CD4-positive, alpha-beta T cell (primary cell): ENCODE measurements at regions not wholly inside any gene's neighbourhood (a gene's known extent, or its start where the extent isn't known, plus 50 kb on each side); places are given as distances from the start of the nearest gene placed in this dataset.

Source experiments
- ATAC-seq: fragments of 200-7000 bp; cut with Tn5 transposase; one replicate; pipeline ENCODE4 v1.10.0; 2022; ENCODE audit warnings: mild to moderate bottlenecking; ENCODE audit not compliant: poor library complexity
- CTCF ChIA-PET: fragments of 350-600 bp; sonication (Branson Sonifier 250); formaldehyde crosslinking; loops from one replicate; lab custom pipeline; 2021; ENCODE audit warnings: antibody characterized with exemption, inconsistent platforms; lab: Charles Lee
- POLR2A ChIA-PET: fragments of 350-600 bp; sonication (Branson Sonifier 250); formaldehyde crosslinking; loops from one replicate; lab custom pipeline; 2021; ENCODE audit warnings: antibody characterized with exemption, inconsistent platforms; lab: Charles Lee
- DNase-seq, 14 experiments: peaks; one replicate each; pipeline ENCODE4 v3.0.0-alpha.2; 2013 to 2020; ENCODE audit warnings: mixed read lengths in 2 of 14
- H3K27ac ChIP-seq, 2 donors: one replicate each; pipeline versions ENCODE4 v1.5.1 to v1.7.0; 2013; ENCODE audit warnings: low read length in 2 of 2, low read depth in 1 of 2, mild to moderate bottlenecking in 1 of 2
- H3K27me3 ChIP-seq, 2 experiments: 1 replicate in 1 of 2; 2 replicates in 1 of 2; pipeline versions ENCODE4 v1.6.1 to v1.7.0; 2013; ENCODE audit warnings: low read length in 2 of 2, control low read depth in 1 of 2, mild to moderate bottlenecking in 1 of 2, moderate library complexity in 1 of 2; ENCODE audit not compliant: insufficient read depth in 2 of 2, control insufficient read depth in 1 of 2
- H3K36me3 ChIP-seq: one replicate; pipeline ENCODE4 v1.6.1; 2013; ENCODE audit warnings: low read length, control low read depth; ENCODE audit not compliant: insufficient read depth
- H3K4me1 ChIP-seq: one replicate; pipeline ENCODE4 v1.6.1; 2013; ENCODE audit warnings: low read length, control low read depth; ENCODE audit not compliant: insufficient read depth
- H3K4me3 ChIP-seq: one replicate; pipeline ENCODE4 v1.5.1; 2013; ENCODE audit warnings: mild to moderate bottlenecking, low read length, moderate library complexity
- H3K9me3 ChIP-seq, 2 experiments: 1 replicate in 1 of 2; 2 replicates in 1 of 2; pipeline versions ENCODE4 v1.6.1 to v1.7.0; 2013; ENCODE audit warnings: low read length in 2 of 2, mild to moderate bottlenecking in 2 of 2, control low read depth in 1 of 2, moderate library complexity in 1 of 2; ENCODE audit not compliant: control insufficient read depth in 1 of 2, insufficient read depth in 1 of 2
- H3K27ac Mint-ChIP-seq: one replicate; pipeline ENCODE4 v1.8.0; 2020; ENCODE audit warnings: mixed read lengths
- H3K27me3 Mint-ChIP-seq: one replicate; pipeline ENCODE4 v1.8.0; 2021; ENCODE audit warnings: mixed read lengths
- H3K36me3 Mint-ChIP-seq: one replicate; pipeline ENCODE4 v1.8.0; 2021; ENCODE audit warnings: low read depth, mixed read lengths
- H3K4me1 Mint-ChIP-seq: one replicate; pipeline ENCODE4 v1.8.0; 2021; ENCODE audit warnings: low read depth, mixed read lengths
- H3K4me3 Mint-ChIP-seq: one replicate; pipeline ENCODE4 v1.8.0; 2020; ENCODE audit warnings: mild to moderate bottlenecking, mixed read lengths
- H3K9me3 Mint-ChIP-seq: one replicate; pipeline ENCODE4 v1.8.0; 2020; ENCODE audit warnings: mixed read lengths
- CTCF ChIP-seq: fragments of 200-600 bp; IDR thresholded peaks from one replicate; pipeline ENCODE4 v1.8.0; 2022; ENCODE audit warnings: antibody characterized with exemption, mild to moderate bottlenecking
- intact Hi-C, 2 experiments: fragments of 100-400 bp; cut with DNase I in 1 of 2; cut with micrococcal nuclease in 1 of 2; formaldehyde crosslinking; loops; one replicate each; pipeline versions ENCODE4 v1.15.1 to v1.9.0; 2023 to 2025; cut with DNase I, micrococcal nuclease

- no peak for DNase-seq
- Mint-ChIP-seq H3K27ac (no peak overlapping the region), H3K27me3 (peaks cover 17% of the 10 kb centered on the region), H3K4me3 (no peak overlapping the region), H3K4me1 (no peaks in the 10 kb centered on the region), H3K36me3 (no peaks in the 10 kb centered on the region), H3K9me3 (peaks cover 2% of the 10 kb centered on the region)
- Histone ChIP-seq H3K27me3 (no peaks in the 10 kb centered on the region), H3K9me3 (peaks cover 0 to 13% of the 10 kb centered on the region in 2 experiments), H3K4me1 (no peaks in the 10 kb centered on the region), H3K4me3 (no peak overlapping the region), H3K27ac (no peak overlapping the region), H3K36me3 (no peaks in the 10 kb centered on the region)
- intact Hi-C loops: no loop called here
- no peak for TF ChIP-seq CTCF
- ChIA-PET CTCF (no interaction called here), POLR2A (no interaction called here)
- no peak for ATAC-seq
Measured at GRCh38 chr10:118977022-118977599, 52.4 kb upstream of the NANOS1 start.

- CTCF ChIA-PET: no interaction called here
Measured at GRCh38 chr10:118977835-118978234, 51.7 kb upstream of the NANOS1 start.

GRCh38 chr10:118978316-118978997 is 51.1 kb upstream of the NANOS1 start:
- no peak overlapping the region for H3K4me3 ChIP-seq
- peaks cover 0 to 14% of the 10 kb centered on the region in 2 experiments for H3K9me3 ChIP-seq
- Mint-ChIP-seq H3K27me3 (peaks cover 16% of the 10 kb centered on the region), H3K4me3 (no peak overlapping the region), H3K36me3 (no peaks in the 10 kb centered on the region), H3K27ac (no peak overlapping the region), H3K9me3 (no peaks in the 10 kb centered on the region), H3K4me1 (no peaks in the 10 kb centered on the region)
- TF ChIP-seq CTCF: no peak
- intact Hi-C loops: no loop called here
- H3K4me1 ChIP-seq: no peaks in the 10 kb centered on the region
- H3K36me3 ChIP-seq: no peaks in the 10 kb centered on the region
- DNase-seq: no peak
- no peak for ATAC-seq
- H3K27ac ChIP-seq: no peak overlapping the region
- no peaks in the 10 kb centered on the region for H3K27me3 ChIP-seq
- CTCF ChIA-PET: no interaction called here
- POLR2A ChIA-PET: no interaction called here

More at GRCh38 chr10:118977835-118978234, 51.7 kb upstream of the NANOS1 start:
- DNase-seq: no peak
- Histone ChIP-seq H3K36me3 (no peaks in the 10 kb centered on the region), H3K4me3 (no peak overlapping the region), H3K27me3 (no peaks in the 10 kb centered on the region), H3K9me3 (peaks cover 0 to 13% of the 10 kb centered on the region in 2 experiments), H3K4me1 (no peaks in the 10 kb centered on the region), H3K27ac (no peak overlapping the region)
- TF ChIP-seq CTCF: no peak
- no peaks in the 10 kb centered on the region for H3K4me1 Mint-ChIP-seq
- peaks cover 17% of the 10 kb centered on the region for H3K27me3 Mint-ChIP-seq
- no peak for ATAC-seq
- H3K27ac Mint-ChIP-seq: no peak overlapping the region
- POLR2A ChIA-PET: no interaction called here
- H3K36me3 Mint-ChIP-seq: no peaks in the 10 kb centered on the region
- intact Hi-C loops: no loop called here
- no peak overlapping the region for H3K4me3 Mint-ChIP-seq
- peaks cover 2% of the 10 kb centered on the region for H3K9me3 Mint-ChIP-seq
